SU-DHL-6 (cell line): ENCODE measurements at regions not wholly inside any gene's neighbourhood (a gene's known extent, or its start where the extent isn't known, plus 50 kb on each side); places are given as distances from the start of the nearest gene placed in this dataset.

Experiments used
- H2AFZ ChIP-seq: fragments of 200-600 bp; sonication (generic); 2 replicates; pipeline ENCODE4 v1.6.1; 2014; ENCODE audit warnings: low read depth, mild to moderate bottlenecking, moderate library complexity, mixed read lengths, antibody characterized with exemption, low read length; ENCODE audit not compliant: severe bottlenecking
- H3F3A ChIP-seq: fragments of 200-600 bp; shearing (Covaris generic); 2 replicates; pipeline ENCODE4 v1.6.0; 2016; ENCODE audit warnings: antibody characterized with exemption, mild to moderate bottlenecking; ENCODE audit not compliant: insufficient read depth
- H3K27ac ChIP-seq: fragments of 200-600 bp; sonication (generic); 2 replicates; pipeline ENCODE4 v1.5.1; 2016; ENCODE audit warnings: low read depth, mild to moderate bottlenecking, low read length, moderate library complexity, mixed read lengths
- H3K27me3 ChIP-seq: fragments of 200-600 bp; sonication (generic), shearing (Covaris generic); 2 replicates; pipeline ENCODE4 v1.6.0; 2014; ENCODE audit warnings: mild to moderate bottlenecking, low read length
- H3K36me3 ChIP-seq: fragments of 200-600 bp; sonication (generic); 2 replicates; pipeline ENCODE4 v1.6.1; 2014; ENCODE audit warnings: mild to moderate bottlenecking, low read length, mixed read lengths
- H3K4me2 ChIP-seq: fragments of 300-600, 200-600 bp; shearing (Covaris generic), sonication (generic); 2 replicates; pipeline ENCODE4 v1.6.0; 2014; ENCODE audit warnings: low read length, low read depth, mild to moderate bottlenecking; ENCODE audit not compliant: poor library complexity, severe bottlenecking
- H3K4me3 ChIP-seq: fragments of 200-600 bp; sonication (generic); 2 replicates; pipeline ENCODE4 v1.5.1; 2014; ENCODE audit warnings: antibody characterized with exemption, low read length, mild to moderate bottlenecking, mixed read lengths; ENCODE audit not compliant: insufficient read depth, poor library complexity, severe bottlenecking
- H3K79me2 ChIP-seq: fragments of 200-600 bp; sonication (generic); 2 replicates; pipeline ENCODE4 v1.6.1; 2014; ENCODE audit warnings: mild to moderate bottlenecking, low read length, moderate library complexity; ENCODE audit not compliant: insufficient read depth
- H3K9ac ChIP-seq: fragments of 200-600 bp; sonication (generic); 2 replicates; pipeline ENCODE4 v1.7.0; 2014; ENCODE audit warnings: mild to moderate bottlenecking, low read length
- H3K9me2 ChIP-seq: fragments of 200-600 bp; sonication (generic); replicated peaks from 2 replicates; pipeline ENCODE4 v1.6.1; 2014; ENCODE audit warnings: low read length; ENCODE audit not compliant: insufficient read depth
- H3K9me3 ChIP-seq: fragments of 200-600 bp; sonication (generic); 2 replicates; pipeline ENCODE4 v1.6.1; 2014; ENCODE audit warnings: low read length, mixed read lengths; ENCODE audit not compliant: insufficient read depth
- H4K20me1 ChIP-seq: fragments of 200-600 bp; sonication (generic); 2 replicates; pipeline ENCODE4 v1.6.1; 2014; ENCODE audit warnings: low read depth, mild to moderate bottlenecking, antibody characterized with exemption, low read length, moderate library complexity, mixed read lengths
- EZH2phosphoT487 ChIP-seq: fragments of 200-600 bp; sonication (generic), shearing (Covaris generic); conservative IDR thresholded peaks from 2 replicates; pipeline ENCODE4 v1.6.1; 2018; ENCODE audit warnings: mild to moderate bottlenecking, antibody characterized with exemption, low read length, moderate library complexity, mixed read lengths
- TF ChIP-seq, protein P1 (sequence below): fragments of 200-600 bp; sonication (generic); IDR thresholded peaks from one replicate; pipeline ENCODE4 v1.5.1; 2017; ENCODE audit warnings: antibody characterized with exemption, mild to moderate bottlenecking, low read length, moderate library complexity; ENCODE audit not compliant: insufficient read depth, poor library complexity, severe bottlenecking

DNA sequence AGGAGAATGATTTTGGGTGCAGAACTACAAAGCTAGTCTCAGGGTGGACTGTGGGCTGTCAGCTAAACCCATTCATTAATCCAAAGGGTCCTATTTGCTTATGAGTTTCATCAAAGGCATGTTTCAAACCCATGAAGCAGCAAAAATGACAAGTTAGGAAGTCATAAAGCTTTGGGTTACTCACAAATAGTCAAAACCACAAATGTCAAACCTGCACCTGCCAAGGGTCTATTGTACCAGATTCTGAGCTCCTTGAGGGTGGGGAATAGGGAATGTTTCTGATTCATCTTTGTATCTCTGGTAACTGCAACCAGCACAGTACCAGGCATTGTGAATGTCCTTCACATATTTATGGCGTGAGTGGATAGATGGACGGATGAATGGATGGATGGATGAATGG is 317.7 kb downstream of the MAF start:
- no peak overlapping the region for H3K9ac ChIP-seq
- no peak overlapping the region for H2AFZ ChIP-seq
- TF ChIP-seq, protein P1, sequence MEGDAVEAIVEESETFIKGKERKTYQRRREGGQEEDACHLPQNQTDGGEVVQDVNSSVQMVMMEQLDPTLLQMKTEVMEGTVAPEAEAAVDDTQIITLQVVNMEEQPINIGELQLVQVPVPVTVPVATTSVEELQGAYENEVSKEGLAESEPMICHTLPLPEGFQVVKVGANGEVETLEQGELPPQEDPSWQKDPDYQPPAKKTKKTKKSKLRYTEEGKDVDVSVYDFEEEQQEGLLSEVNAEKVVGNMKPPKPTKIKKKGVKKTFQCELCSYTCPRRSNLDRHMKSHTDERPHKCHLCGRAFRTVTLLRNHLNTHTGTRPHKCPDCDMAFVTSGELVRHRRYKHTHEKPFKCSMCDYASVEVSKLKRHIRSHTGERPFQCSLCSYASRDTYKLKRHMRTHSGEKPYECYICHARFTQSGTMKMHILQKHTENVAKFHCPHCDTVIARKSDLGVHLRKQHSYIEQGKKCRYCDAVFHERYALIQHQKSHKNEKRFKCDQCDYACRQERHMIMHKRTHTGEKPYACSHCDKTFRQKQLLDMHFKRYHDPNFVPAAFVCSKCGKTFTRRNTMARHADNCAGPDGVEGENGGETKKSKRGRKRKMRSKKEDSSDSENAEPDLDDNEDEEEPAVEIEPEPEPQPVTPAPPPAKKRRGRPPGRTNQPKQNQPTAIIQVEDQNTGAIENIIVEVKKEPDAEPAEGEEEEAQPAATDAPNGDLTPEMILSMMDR: no peak
- no peak for TF ChIP-seq EZH2phosphoT487
- H3K27me3 ChIP-seq: no peaks in the 10 kb centered on the region
- H3K4me3 ChIP-seq: no peak overlapping the region
- no peaks in the 10 kb centered on the region for H3K36me3 ChIP-seq
- no peaks in the 10 kb centered on the region for H3F3A ChIP-seq
- H3K79me2 ChIP-seq: no peaks in the 10 kb centered on the region
- no peak overlapping the region for H3K27ac ChIP-seq
- no peak overlapping the region for H3K4me2 ChIP-seq
- H3K9me3 ChIP-seq: no peaks in the 10 kb centered on the region
- no peaks in the 10 kb centered on the region for H4K20me1 ChIP-seq
- H3K9me2 ChIP-seq: no peaks in the 10 kb centered on the region

DNA sequence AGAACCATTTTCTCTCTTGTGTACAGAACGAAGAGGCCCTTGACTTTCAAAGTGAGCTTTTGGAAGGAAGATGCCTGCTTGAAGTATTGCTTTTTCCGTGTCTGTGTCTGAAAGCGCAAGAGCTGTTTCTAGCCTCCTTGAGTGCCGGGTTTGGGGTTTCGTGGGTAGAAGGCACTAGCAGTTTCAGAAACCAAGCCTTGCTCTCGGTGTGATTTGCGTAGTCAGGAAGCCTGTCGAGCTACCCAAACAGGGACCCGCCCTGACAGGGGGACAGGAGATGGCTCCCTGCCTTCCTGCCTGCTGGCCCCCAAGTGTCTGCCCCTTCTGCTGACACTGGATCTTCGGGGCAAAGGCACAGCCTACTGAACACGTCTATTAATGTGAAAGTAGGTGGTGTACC is 322.0 kb downstream of the MAF start:
- TF ChIP-seq, protein P1: no peak
- no peak for TF ChIP-seq EZH2phosphoT487
- H3K9ac ChIP-seq: no peak overlapping the region
- no peak overlapping the region for H2AFZ ChIP-seq
- H3K4me2 ChIP-seq: no peak overlapping the region
- no peaks in the 10 kb centered on the region for H3K9me2 ChIP-seq
- no peaks in the 10 kb centered on the region for H3K27me3 ChIP-seq
- H3K4me3 ChIP-seq: no peak overlapping the region
- H3K27ac ChIP-seq: no peak overlapping the region
- H3K79me2 ChIP-seq: no peaks in the 10 kb centered on the region
- no peaks in the 10 kb centered on the region for H3F3A ChIP-seq
- H4K20me1 ChIP-seq: no peaks in the 10 kb centered on the region
- no peaks in the 10 kb centered on the region for H3K9me3 ChIP-seq
- no peaks in the 10 kb centered on the region for H3K36me3 ChIP-seq

DNA sequence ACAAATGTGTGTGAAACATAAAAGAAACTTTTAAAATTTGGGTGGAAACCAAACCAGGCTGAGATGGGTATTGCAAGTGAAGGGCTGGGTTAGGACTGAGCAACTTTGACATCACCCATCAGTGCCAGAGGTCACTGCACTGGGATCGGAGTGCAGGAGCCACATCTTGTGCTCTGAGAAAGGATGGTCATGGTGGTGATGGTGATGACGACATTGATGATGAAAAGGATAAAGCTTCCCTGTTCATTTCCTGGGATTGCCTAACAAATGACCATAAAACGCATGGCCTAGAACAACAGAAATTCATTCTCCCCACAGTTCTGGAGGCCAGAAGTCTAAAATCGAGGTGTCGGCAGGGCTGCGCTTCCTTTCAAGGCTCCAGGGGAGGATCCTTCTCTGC is 324.0 kb downstream of the MAF start:
- Histone ChIP-seq H3K4me2 (no peak overlapping the region), H3K27me3 (no peaks in the 10 kb centered on the region), H3K9me2 (no peaks in the 10 kb centered on the region), H3K36me3 (no peaks in the 10 kb centered on the region), H3K9ac (no peak overlapping the region), H3K4me3 (no peak overlapping the region), H3K27ac (no peak overlapping the region), H4K20me1 (no peaks in the 10 kb centered on the region), H3F3A (no peaks in the 10 kb centered on the region), H3K79me2 (no peaks in the 10 kb centered on the region), H3K9me3 (no peaks in the 10 kb centered on the region), H2AFZ (no peak overlapping the region)
- TF ChIP-seq, protein P1: no peak
- no peak for TF ChIP-seq EZH2phosphoT487

DNA sequence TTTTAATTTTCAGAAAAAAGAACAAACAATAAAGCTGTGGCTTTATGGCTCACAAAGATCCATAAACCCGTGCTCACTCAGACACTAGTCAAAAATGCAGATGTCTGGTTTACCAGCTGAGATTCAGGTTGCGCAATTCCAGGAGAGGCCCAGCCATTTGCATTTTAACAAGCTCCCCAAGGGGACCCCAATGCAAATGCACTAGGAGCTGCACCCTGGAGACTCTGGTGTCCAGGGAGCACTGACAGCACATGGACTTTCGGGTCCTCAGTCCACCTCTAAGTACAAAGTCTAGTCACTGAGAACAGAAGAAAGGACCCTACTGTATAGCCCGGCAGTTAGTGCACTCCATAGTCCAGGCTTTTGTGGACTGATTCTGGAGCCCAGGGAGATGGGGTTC is 326.3 kb downstream of the MAF start:
- Histone ChIP-seq H3F3A (no peaks in the 10 kb centered on the region), H3K27me3 (no peaks in the 10 kb centered on the region)

More for the DNA sequence above, 326.3 kb downstream of the MAF start:
- Histone ChIP-seq H3K9me3 (no peaks in the 10 kb centered on the region), H3K9ac (no peak overlapping the region), H4K20me1 (no peaks in the 10 kb centered on the region), H3K79me2 (no peaks in the 10 kb centered on the region), H3K4me2 (no peak overlapping the region), H3K9me2 (no peaks in the 10 kb centered on the region), H3K4me3 (no peak overlapping the region), H3K36me3 (no peaks in the 10 kb centered on the region), H2AFZ (no peak overlapping the region), H3K27ac (no peak overlapping the region)
- TF ChIP-seq, protein P1: no peak
